ENCODE measurements at regions not wholly inside any gene's neighbourhood (a gene's known extent, or its start where the extent isn't known, plus 50 kb on each side); places are given as distances from the start of the nearest gene placed in this dataset.
"Not testable (repeated sequence)": the region's sequence is repeated elsewhere in the genome, so short reads cannot be mapped to it uniquely, and the experiment has no call there.

DNA sequence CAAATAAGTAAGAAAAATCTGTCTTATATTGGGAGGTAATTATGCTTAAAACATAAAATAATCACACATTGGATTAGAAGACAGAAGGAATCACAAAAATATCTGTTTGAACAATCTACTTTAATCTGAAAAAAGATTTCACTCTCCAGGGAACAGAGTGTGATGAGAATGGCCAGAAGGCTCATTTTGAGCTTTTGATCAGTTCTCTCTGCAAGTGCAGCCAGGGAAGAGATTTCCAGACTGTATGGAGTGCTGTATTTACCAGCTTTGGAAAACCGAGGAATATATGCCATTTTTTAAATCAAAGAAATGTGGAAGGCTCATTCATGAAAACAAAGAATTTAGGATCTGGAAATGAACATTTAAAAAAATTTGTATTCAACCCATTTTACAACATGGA is 83.0 kb upstream of the WAC start:
- DNase-seq = no peak

DNA sequence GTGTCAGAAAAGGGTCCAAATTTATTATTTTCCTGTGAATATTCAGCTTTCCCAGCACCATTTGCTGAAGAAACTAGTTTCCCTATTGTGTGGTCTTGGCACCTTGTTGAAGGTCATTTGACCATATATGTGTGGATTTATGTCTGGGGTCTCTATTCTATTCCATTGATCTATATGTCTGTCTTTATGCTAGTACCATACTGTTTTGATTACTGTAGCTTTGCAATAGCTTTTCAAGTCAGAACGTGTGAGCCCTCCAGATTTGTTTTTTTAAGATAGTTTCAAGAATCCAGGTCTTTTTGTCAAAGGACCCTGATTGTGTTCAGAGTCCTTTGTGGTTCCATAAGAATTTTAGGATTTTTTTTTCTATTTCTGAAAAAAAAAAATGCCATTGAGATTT is 79.0 kb upstream of the WAC start:
- no peak for DNase-seq

DNA sequence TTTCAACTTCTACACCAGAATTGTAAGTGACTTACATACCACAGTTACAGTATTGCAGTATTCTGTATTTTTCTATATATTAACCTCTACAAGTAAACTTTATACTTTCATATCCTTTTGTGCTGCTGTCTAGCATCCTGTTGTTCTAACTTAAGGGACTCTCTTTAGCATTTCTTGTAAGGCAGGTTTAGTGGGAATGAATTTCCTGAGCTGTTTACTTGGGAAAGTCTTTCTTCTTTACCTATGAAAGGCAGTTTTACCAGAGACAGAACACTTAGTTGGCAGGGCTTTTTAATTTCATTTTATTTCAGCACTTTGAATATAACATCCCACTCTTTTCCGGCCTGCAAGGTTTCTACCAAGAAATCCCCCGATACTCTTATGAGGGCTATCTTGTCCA is 75.8 kb upstream of the WAC start:
- DNase-seq = no peak

DNA sequence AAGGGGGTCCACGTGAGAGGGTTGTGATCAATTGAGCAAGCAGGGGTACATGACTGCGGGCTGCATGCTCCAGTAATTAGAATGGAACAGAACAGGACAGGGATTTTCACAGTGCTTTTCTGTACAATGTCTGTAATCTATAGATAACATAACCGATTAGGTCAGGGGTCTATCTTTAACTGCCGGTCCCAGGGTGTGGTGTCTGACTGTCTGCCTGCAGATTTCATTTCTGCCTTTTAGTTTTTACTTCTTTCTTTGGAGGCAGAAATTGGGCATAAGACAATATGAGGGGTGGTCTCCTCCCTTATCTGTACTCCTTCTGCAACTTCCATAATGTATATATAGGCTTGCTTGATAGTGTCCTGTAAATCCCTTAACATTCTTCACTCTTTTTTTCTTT is 75.0 kb upstream of the WAC start:
- not testable (repeated sequence) for DNase-seq

DNA sequence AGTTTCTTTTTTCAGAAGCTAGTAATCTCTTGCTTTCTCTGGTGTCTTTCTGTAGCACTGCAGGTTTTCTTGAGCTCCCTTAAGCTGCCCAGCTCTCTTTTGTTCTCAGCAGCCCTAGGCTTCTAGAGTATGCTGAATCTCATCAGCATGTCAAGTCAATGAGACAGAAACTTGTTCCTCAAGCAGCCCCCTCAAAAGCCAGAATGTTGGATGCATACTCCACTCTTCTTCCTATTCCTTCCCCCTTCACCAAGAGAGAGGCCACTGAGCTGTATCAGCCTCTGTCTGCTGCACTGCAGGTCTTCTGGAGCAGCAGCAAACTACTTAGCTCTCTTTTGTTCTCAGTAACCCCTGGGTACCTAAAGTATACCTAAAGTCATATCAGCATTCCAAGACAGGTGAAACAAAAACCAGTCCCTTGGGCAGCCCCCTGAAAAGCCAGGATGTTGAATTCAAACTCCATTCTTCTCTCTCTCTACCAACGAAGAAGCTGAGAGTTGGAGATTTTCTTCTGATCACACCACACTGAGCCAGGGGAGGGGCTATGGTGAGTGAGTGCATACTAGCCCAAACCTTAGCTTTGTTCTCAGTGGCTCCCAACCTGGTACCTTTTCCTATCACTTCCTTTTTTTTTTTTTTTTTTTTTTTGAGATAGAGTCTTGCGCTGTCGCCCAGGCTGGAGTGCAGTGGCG is 73.3 kb upstream of the WAC start:
- DNase-seq = no peak

DNA sequence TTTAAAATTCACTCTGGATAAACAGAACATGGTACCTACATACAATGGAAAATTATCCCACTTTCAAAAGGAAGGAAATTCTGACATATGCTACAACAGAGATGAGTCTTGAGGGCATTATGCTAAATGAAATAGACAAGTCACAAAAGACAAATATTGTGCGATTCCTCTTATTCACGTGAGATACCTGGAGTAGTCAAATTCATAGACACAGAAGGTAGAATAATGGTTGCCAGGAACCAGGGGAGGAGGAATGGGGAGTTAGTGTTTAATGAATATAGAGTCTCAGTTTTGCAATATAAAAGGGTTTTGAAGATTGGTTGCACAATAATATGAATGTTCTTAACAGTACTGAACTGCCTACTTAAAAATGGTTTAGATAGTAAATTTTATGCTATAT is 69.8 kb upstream of the WAC start:
- DNase-seq = no peak

DNA sequence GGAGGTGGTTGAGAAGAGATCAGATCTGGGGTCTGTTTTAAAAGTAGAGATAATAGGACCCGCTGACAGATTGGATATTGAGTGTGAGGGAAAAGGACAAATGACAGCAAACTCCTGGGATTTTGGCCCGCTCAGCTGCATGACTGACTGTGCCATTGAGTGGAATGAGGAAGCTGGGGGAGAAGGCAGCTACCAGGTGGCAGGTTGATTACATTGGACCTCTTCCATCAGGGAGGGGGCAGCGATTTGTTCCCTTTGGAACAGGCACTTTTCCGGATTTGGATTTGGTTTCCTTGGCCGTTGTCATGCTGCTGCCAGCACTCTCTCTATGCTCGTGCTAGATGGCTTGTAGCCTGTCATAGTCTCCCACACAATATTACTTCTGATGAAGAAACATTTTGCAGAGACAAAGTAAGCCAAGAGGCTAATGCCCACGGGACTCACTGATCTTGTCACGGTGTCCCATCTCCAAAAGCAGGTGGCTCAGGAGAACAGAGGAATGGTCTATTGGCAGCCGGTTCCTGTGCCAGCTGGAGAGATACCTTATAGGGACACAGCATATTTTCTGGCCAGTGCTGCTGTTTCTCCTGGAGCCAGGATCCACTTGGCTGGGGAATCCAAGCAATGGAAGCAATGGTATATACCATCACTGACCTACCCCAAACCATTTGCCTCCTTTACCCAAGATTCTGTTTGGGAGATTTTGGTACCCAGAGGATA is 69.1 kb upstream of the WAC start:
- DNase-seq = no peak

DNA sequence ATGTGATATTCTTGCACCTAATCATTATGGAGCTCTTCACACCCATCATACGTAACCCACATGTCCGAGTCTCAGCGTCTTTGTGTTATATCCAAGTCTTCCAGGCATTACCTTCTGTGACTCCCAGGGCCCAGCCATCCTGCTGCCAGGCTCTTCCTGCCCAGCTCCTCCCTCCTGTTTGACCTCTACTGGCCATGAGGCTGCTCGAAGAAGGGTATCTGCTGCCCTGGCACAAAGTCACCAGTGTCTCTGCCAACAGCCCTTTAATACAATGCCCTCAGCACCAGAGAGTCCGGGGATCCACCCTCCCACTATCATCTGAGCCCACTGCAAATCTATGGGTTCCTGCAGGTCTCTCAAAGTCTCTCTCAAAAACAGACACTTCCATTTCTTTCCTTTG is 65.3 kb upstream of the WAC start:
- no peak for DNase-seq

DNA sequence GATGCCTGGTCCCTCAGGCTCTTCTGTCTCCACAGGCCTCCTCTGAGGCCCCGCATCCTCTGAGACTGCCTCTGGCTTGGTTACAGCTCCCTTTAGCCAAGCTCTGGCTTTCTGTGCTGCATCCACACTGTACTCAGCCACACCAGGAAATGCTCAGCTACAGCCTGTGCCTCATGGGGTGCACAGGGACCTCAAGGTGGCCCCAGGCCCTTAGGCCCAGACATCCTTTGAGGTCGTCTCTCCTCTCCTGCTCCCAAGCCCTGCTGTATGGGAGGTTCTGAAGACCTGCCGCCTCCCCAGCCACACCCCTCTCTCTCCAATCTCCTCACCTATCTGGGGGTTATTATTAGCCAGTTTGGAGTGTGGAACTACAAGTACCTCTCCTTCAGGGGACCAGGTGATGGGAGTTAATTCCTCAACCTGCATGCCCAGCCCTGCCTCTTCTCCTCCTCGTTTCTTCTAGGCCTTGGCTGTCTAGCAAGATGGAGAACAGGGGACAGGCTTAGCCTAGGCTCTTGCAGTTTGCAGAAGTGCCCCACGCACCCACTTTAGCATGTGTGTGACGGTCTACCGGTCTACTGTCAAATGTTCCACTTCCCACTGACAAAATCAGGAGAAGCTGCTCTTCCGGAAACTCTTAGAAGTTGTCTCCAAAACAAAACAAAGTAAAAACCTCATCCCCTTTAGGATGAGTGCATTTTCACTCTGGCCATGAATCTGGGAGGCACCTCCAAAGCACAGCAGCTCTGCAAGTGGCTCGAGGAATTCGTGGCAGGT is 64.0 kb upstream of the WAC start:
- no peak for DNase-seq

DNA sequence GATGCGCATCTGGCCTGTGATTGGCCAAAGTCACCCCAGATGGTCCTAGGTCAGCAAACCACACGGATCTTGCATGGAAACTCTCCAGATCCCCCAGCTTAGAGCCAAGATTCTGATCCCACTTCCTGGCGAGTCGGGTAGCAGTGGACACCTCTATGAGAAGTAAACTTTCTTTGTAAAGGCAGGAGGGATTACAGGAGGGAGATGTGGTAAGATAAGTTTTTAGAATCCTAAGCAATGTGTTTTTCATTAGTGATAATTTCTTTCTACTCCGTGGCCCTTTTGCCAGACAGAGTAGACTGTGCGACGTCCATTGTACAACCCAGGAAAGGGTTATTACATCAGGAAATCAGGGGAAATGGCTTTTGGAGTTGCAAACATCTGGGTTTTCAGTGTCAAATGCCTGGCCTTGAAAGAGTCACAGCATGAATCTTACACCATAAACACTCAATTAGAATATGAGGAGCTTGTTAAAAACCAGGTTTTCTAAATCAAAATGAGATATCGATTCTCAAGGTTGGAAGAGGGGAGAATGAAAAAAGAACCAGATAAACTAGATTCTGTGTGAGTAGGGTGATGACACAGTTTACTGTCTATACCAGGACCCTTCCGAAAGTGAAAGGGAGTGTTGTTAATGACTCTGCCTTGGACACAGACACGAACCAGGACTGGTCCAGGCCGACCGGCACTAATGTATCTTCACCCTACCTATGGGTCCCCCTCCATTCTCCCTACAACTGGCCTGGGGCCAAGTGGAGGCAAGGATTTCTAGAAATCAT is 61.9 kb upstream of the WAC start:
- no peak for DNase-seq

DNA sequence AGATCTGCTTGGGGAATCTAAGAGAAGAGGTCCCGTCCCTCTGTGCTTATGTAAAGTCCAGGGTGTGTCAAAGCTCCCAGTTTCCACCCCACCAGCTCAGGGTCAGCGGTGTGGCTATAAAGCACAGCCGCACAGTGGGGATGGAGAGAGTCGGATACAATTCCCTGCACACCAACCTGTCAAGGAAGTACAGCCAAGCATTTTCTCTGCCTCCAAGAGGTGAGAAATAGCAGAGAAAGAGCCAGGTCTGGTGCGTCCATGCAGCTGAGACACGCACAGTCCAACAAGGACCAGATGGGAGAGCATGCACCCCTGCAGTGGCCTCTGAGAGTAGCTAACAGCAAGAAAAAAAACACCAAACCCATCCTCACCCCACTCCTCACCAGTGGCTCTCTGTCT is 61.3 kb upstream of the WAC start:
- no peak for DNase-seq

DNA sequence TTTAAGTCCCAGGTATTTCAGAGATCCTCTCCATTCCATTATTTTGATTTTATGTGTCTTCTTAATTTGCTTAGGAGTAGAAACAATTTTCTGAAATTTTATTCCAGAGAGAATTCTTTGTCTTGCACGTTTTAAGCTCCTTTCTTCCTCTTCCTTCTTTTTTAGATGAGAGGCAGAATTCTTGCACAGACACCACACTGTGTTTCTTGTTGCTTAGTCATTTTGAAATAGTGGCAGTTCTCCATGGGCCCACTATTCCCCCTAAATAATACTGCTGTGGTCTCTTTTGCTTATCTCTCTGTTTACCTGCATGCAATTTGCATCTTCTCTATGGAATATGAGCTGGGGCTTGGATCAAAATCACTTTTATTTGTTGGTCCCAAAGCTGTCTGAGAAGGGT is 54.3 kb upstream of the WAC start:
- no peak for DNase-seq

DNA sequence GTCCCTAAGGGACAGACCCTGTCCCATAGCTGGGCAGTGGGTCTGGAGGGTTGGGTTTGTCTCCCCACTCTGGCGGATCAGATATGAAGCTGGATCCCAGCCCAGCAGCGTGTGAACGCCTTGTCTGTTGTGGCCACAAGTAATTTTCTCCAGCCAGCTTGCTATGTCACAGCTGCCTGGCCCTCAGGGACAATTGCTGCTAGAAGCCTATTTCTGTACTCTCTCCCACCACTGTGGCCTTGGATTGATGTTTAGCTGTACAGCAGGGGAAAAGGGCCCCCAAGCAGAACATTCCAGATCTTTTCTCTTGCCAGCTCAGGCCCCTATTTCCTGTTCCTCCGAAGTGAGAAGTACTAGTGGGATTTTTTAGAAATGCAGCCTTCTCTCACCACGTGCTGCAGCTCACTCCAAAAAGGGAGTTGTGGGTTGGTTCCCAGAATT is 53.5 kb upstream of the WAC start:
- DNase-seq = no peak

DNA sequence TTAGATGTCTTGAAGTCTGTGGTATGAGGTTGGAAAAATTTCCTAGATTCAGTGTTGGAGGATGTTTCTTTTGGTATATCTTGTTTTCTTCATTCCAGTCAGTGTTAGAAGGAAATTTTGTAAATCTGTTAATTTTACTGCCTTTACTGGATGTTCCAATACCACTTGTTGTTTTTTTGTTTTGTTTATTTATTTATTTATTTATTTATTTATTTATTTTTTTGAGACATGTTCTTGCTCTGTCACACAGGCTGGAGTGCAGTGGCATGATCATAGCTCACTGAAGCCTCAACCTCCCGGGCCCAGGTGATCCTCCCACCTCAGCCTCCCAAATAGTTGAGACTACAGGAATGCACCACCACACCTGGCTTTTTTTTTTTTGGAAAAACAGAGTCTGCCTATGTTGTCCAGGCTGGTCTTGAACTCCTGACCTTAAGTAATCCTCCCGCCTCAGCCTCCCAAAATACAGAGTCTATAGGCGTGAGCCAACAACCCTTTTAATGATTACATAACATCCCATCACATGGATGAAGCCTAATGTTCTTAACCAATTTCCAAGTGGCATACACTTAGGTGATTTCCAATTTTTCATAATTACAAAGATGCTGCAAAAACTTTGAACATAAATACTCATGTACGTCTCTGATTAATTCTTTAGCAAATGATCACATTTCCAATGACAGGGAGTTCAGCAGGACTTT is 52.8 kb upstream of the WAC start:
- DNase-seq = no peak

DNA sequence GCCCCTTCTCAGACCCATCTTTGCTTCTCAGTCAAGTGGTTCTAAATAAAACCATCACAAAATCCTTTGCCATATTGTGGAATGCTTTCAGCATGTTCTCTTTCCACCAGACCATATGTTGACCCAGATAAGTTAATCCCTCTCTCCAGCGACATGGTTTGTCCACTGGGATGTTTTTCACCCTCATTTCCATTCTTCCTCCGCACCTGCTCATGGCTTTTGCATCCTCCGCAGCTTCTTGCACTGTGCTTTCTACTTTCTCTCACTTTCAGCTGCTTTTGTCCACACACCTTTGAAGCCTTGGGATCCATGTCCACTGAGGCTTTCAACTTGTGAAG is 52.3 kb upstream of the WAC start:
- DNase-seq = no peak

DNA sequence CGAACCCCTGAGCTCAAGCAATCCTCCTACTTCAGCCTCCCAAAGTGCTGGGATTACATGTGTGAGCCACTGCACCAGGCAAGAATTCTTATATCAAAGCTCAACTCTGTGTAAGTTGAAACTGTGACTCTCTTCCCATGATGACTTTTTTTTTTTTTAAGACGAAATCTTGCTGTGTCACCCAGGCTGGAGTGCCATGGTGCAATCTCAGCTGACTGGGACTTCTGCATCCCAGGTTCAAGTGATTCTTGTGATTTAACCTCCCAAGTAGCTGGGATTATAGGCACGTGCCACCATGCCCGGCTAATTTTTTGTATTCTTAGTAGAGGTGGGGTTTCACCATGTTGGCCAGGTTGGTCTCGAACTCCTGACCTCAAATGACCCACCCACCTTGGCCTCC is 51.6 kb upstream of the WAC start:
- not testable (repeated sequence) for DNase-seq

DNA sequence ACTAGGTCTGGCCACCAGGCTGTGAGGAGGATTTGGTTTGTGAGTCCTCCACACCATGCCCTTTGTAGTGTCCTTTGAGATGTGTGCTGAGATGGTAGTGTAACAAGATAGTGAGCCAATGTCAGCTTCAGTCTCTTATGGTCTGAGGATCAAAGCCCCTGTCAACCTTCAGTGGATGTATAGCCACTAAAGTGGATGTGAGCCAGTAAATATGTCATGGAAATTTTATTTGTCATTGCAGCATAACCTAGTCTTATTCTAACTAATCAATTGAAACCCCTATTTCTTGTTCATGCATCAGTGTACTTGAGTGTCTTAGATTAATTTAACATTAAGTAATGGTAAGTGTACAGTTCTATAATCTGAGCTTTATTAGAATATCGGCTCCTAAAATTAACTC is 51.0 kb upstream of the WAC start:
- DNase-seq = no peak

All from CD4-positive, alpha-beta T cell treated with Interleukin-10 for 1 hour (primary cell).